ENCODE measurements at regions not wholly inside any gene's neighbourhood (a gene's known extent, or its start where the extent isn't known, plus 50 kb on each side); places are given as distances from the start of the nearest gene placed in this dataset.
A peak's percentile ranks its signal among the peaks of the same experiment; 100 is the strongest.
"Not testable (repeated sequence)": the region's sequence is repeated elsewhere in the genome, so short reads cannot be mapped to it uniquely, and the experiment has no call there.

- Histone ChIP-seq H3K36me3 (replicated peaks; ENCODE audit: control insufficient read depth, insufficient read depth, low read length) (no peaks in the 10 kb centered on the region), H3K4me3 (ENCODE audit: insufficient read depth, low read depth, low read length) (no peak overlapping the region), H3K27me3 (ENCODE audit: control insufficient read depth, insufficient read depth, low read length) (no peaks in the 10 kb centered on the region)
- peak; percentile 35 for DNase-seq
Measured at GRCh38 chr2:43157506-43158246, 68.7 kb downstream of the ZFP36L2 start.

- H3K4me3 ChIP-seq (ENCODE audit: insufficient read depth, low read depth, low read length) = no peak overlapping the region
- H3K36me3 ChIP-seq (replicated peaks; ENCODE audit: control insufficient read depth, insufficient read depth, low read length) = no peaks in the 10 kb centered on the region
Measured at GRCh38 chr2:43155851-43156411, 70.5 kb downstream of the ZFP36L2 start.

GRCh38 chr2:43154685-43155084 is 71.7 kb downstream of the ZFP36L2 start:
- no peaks in the 10 kb centered on the region for H3K27me3 ChIP-seq (ENCODE audit: control insufficient read depth, insufficient read depth, low read length)
- DNase-seq = peak; percentile 17
- H3K4me3 ChIP-seq (ENCODE audit: insufficient read depth, low read depth, low read length) = no peak overlapping the region
- H3K36me3 ChIP-seq (replicated peaks; ENCODE audit: control insufficient read depth, insufficient read depth, low read length) = no peaks in the 10 kb centered on the region

More at GRCh38 chr2:43155851-43156411, 70.5 kb downstream of the ZFP36L2 start:
- DNase-seq = peak; percentile 32
- no peaks in the 10 kb centered on the region for H3K27me3 ChIP-seq (ENCODE audit: control insufficient read depth, insufficient read depth, low read length)

- H3K4me3 ChIP-seq (ENCODE audit: insufficient read depth, low read depth, low read length) = no peak overlapping the region
- H3K27me3 ChIP-seq (ENCODE audit: control insufficient read depth, insufficient read depth, low read length) = no peaks in the 10 kb centered on the region
- DNase-seq = peak; percentile 80
- no peaks in the 10 kb centered on the region for H3K36me3 ChIP-seq (replicated peaks; ENCODE audit: control insufficient read depth, insufficient read depth, low read length)
Measured at GRCh38 chr2:43152741-43153647, 73.4 kb downstream of the ZFP36L2 start.

GRCh38 chr2:43152186-43152585 is 74.2 kb downstream of the ZFP36L2 start:
- Histone ChIP-seq H3K4me3 (ENCODE audit: insufficient read depth, low read depth, low read length) (no peak overlapping the region), H3K27me3 (ENCODE audit: control insufficient read depth, insufficient read depth, low read length) (no peaks in the 10 kb centered on the region), H3K36me3 (replicated peaks; ENCODE audit: control insufficient read depth, insufficient read depth, low read length) (no peaks in the 10 kb centered on the region)
- DNase-seq = peak; percentile 59

GRCh38 chr2:43149482-43150107 is 76.8 kb downstream of the ZFP36L2 start:
- Histone ChIP-seq H3K27me3 (ENCODE audit: control insufficient read depth, insufficient read depth, low read length) (no peaks in the 10 kb centered on the region), H3K4me3 (ENCODE audit: insufficient read depth, low read depth, low read length) (no peak overlapping the region)
- no peak for DNase-seq

GRCh38 chr2:43146083-43146482 is 80.3 kb downstream of the ZFP36L2 start:
- no peaks in the 10 kb centered on the region for H3K36me3 ChIP-seq (replicated peaks; ENCODE audit: control insufficient read depth, insufficient read depth, low read length)
- no peak overlapping the region for H3K4me3 ChIP-seq (ENCODE audit: insufficient read depth, low read depth, low read length)
- DNase-seq = peak; percentile 76
- H3K27me3 ChIP-seq (ENCODE audit: control insufficient read depth, insufficient read depth, low read length) = no peaks in the 10 kb centered on the region

More at GRCh38 chr2:43149482-43150107, 76.8 kb downstream of the ZFP36L2 start:
- H3K36me3 ChIP-seq (replicated peaks; ENCODE audit: control insufficient read depth, insufficient read depth, low read length) = no peaks in the 10 kb centered on the region

GRCh38 chr2:43144263-43144662 is 82.1 kb downstream of the ZFP36L2 start:
- H3K27me3 ChIP-seq (ENCODE audit: control insufficient read depth, insufficient read depth, low read length) = no peaks in the 10 kb centered on the region
- no peak overlapping the region for H3K4me3 ChIP-seq (ENCODE audit: insufficient read depth, low read depth, low read length)
- no peaks in the 10 kb centered on the region for H3K36me3 ChIP-seq (replicated peaks; ENCODE audit: control insufficient read depth, insufficient read depth, low read length)
- DNase-seq = no peak

GRCh38 chr2:43143756-43144155 is 82.7 kb downstream of the ZFP36L2 start:
- DNase-seq = no peak
- Histone ChIP-seq H3K4me3 (ENCODE audit: insufficient read depth, low read depth, low read length) (no peak overlapping the region), H3K27me3 (ENCODE audit: control insufficient read depth, insufficient read depth, low read length) (no peaks in the 10 kb centered on the region), H3K36me3 (replicated peaks; ENCODE audit: control insufficient read depth, insufficient read depth, low read length) (no peaks in the 10 kb centered on the region)

GRCh38 chr2:43142921-43143438 is 83.4 kb downstream of the ZFP36L2 start:
- Histone ChIP-seq H3K4me3 (ENCODE audit: insufficient read depth, low read depth, low read length) (no peak overlapping the region), H3K27me3 (ENCODE audit: control insufficient read depth, insufficient read depth, low read length) (no peaks in the 10 kb centered on the region), H3K36me3 (replicated peaks; ENCODE audit: control insufficient read depth, insufficient read depth, low read length) (no peaks in the 10 kb centered on the region)
- peak; percentile 36 for DNase-seq

GRCh38 chr2:43141636-43142151 is 84.7 kb downstream of the ZFP36L2 start:
- not testable (repeated sequence) for DNase-seq; H3K36me3 ChIP-seq (replicated peaks; ENCODE audit: control insufficient read depth, insufficient read depth, low read length); H3K27me3 ChIP-seq (ENCODE audit: control insufficient read depth, insufficient read depth, low read length); H3K4me3 ChIP-seq (ENCODE audit: insufficient read depth, low read depth, low read length)

GRCh38 chr2:43139996-43140621 is 86.3 kb downstream of the ZFP36L2 start:
- Histone ChIP-seq H3K36me3 (replicated peaks; ENCODE audit: control insufficient read depth, insufficient read depth, low read length) (no peaks in the 10 kb centered on the region), H3K4me3 (ENCODE audit: insufficient read depth, low read depth, low read length) (no peak overlapping the region), H3K27me3 (ENCODE audit: control insufficient read depth, insufficient read depth, low read length) (no peaks in the 10 kb centered on the region)
- DNase-seq = peak; percentile 46

- Histone ChIP-seq H3K27me3 (ENCODE audit: control insufficient read depth, insufficient read depth, low read length) (no peaks in the 10 kb centered on the region), H3K4me3 (ENCODE audit: insufficient read depth, low read depth, low read length) (no peak overlapping the region), H3K36me3 (replicated peaks; ENCODE audit: control insufficient read depth, insufficient read depth, low read length) (no peaks in the 10 kb centered on the region)
- DNase-seq = no peak
Measured at GRCh38 chr2:43139501-43139900, 86.9 kb downstream of the ZFP36L2 start.

GRCh38 chr2:43138441-43138840 is 88.0 kb downstream of the ZFP36L2 start:
- Histone ChIP-seq H3K27me3 (ENCODE audit: control insufficient read depth, insufficient read depth, low read length) (no peaks in the 10 kb centered on the region), H3K4me3 (ENCODE audit: insufficient read depth, low read depth, low read length) (no peak overlapping the region), H3K36me3 (replicated peaks; ENCODE audit: control insufficient read depth, insufficient read depth, low read length) (no peaks in the 10 kb centered on the region)
- DNase-seq = no peak
